HG02885 (cell line): ENCODE measurements at regions not wholly inside any gene's neighbourhood (a gene's known extent, or its start where the extent isn't known, plus 50 kb on each side); places are given as distances from the start of the nearest gene placed in this dataset.

Experiments
- ATAC-seq: cut with Tn5 transposase; IDR thresholded peaks from one replicate; pipeline ENCODE4 v1.9.1; 2021; ENCODE audit warnings: mild to moderate bottlenecking; ENCODE audit not compliant: unreplicated experiment, poor library complexity

GRCh38 chr13:99863789-99864626, 107.6 kb downstream of the ZIC5 start:
- no peak for ATAC-seq

- ATAC-seq: no peak
These were observed 109.3 kb downstream of the ZIC5 start for GRCh38 chr13:99862244-99862643.

- no peak for ATAC-seq
These were observed 109.8 kb downstream of the ZIC5 start for GRCh38 chr13:99861771-99862170.

- ATAC-seq: no peak
These were observed 110.8 kb downstream of the ZIC5 start for GRCh38 chr13:99860745-99861144.

- ATAC-seq: peak; percentile 95
These were observed 112.1 kb downstream of the ZIC5 start for GRCh38 chr13:99859178-99860177.

- ATAC-seq: no peak
These were observed 113.8 kb downstream of the ZIC5 start for GRCh38 chr13:99857738-99858137.

- ATAC-seq: no peak
These were observed 115.8 kb downstream of the ZIC5 start for GRCh38 chr13:99855526-99856420.

- no peak for ATAC-seq
These were observed 117.2 kb downstream of the ZIC5 start for GRCh38 chr13:99854366-99854765.

- ATAC-seq: no peak
These were observed 124.2 kb downstream of the ZIC5 start for GRCh38 chr13:99847318-99847750.

- ATAC-seq: no peak
These were observed 126.2 kb downstream of the ZIC5 start for GRCh38 chr13:99845161-99845874.

GRCh38 chr13:99844421-99844820, 127.1 kb downstream of the ZIC5 start:
- no peak for ATAC-seq

- ATAC-seq: no peak
These were observed 127.7 kb downstream of the ZIC5 start for GRCh38 chr13:99843872-99844271.

- no peak for ATAC-seq
These were observed 129.2 kb downstream of the ZIC5 start for GRCh38 chr13:99842405-99842804.

- ATAC-seq: no peak
These were observed 135.3 kb downstream of the ZIC5 start for GRCh38 chr13:99836291-99836690.

GRCh38 chr13:99835442-99835841, 136.1 kb downstream of the ZIC5 start:
- ATAC-seq: no peak

GRCh38 chr13:99834246-99834645, 137.3 kb downstream of the ZIC5 start:
- no peak for ATAC-seq

- no peak for ATAC-seq
These were observed 139.2 kb downstream of the ZIC5 start for GRCh38 chr13:99832347-99832746.

- ATAC-seq: no peak
These were observed 140.6 kb downstream of the ZIC5 start for GRCh38 chr13:99830931-99831330.

GRCh38 chr13:99829593-99830239, 141.9 kb downstream of the ZIC5 start:
- no peak for ATAC-seq
